ENCODE measurements at regions not wholly inside any gene's neighbourhood (a gene's known extent, or its start where the extent isn't known, plus 50 kb on each side); places are given as distances from the start of the nearest gene placed in this dataset.

- Mint-ChIP-seq H3K4me1 (peaks cover 12% of the 10 kb centered on the region), H3K27me3 (peaks cover 38% of the 10 kb centered on the region), H3K27ac (ENCODE audit: low read depth) (no peak overlapping the region), H3K4me3 (no peak overlapping the region), H3K36me3 (ENCODE audit: insufficient read depth) (no peaks in the 10 kb centered on the region), H3K9me3 (peaks cover 4% of the 10 kb centered on the region)
- ATAC-seq (replicated peaks; ENCODE audit: extremely low read depth, poor library complexity, severe bottlenecking) (no peak), DNase-seq (ENCODE audit: low spot score in 2 of 2) (no peak)
Observed at GRCh38 chr17:33509331-33509730, 216.2 kb upstream of the ASIC2 start.

- Mint-ChIP-seq H3K36me3 (ENCODE audit: insufficient read depth) (no peaks in the 10 kb centered on the region), H3K9me3 (peaks cover 4% of the 10 kb centered on the region), H3K4me1 (peaks cover 12% of the 10 kb centered on the region), H3K27me3 (peaks cover 19% of the 10 kb centered on the region), H3K27ac (ENCODE audit: low read depth) (no peak overlapping the region), H3K4me3 (no peak overlapping the region)
- ATAC-seq (replicated peaks; ENCODE audit: extremely low read depth, poor library complexity, severe bottlenecking) = no peak
- no peak for DNase-seq (ENCODE audit: low spot score in 2 of 2)
Observed at GRCh38 chr17:33511670-33512069, 218.6 kb upstream of the ASIC2 start.

GRCh38 chr17:33512113-33512512 lies 219.0 kb upstream of the ASIC2 start:
- peaks cover 14% of the 10 kb centered on the region for H3K27me3 Mint-ChIP-seq
- H3K27ac Mint-ChIP-seq (ENCODE audit: low read depth) = no peak overlapping the region
- H3K9me3 Mint-ChIP-seq = peaks cover 4% of the 10 kb centered on the region
- H3K4me1 Mint-ChIP-seq = peaks cover 12% of the 10 kb centered on the region
- no peaks in the 10 kb centered on the region for H3K36me3 Mint-ChIP-seq (ENCODE audit: insufficient read depth)
- no peak for DNase-seq (ENCODE audit: low spot score in 2 of 2)
- ATAC-seq (replicated peaks; ENCODE audit: extremely low read depth, poor library complexity, severe bottlenecking) = no peak
- H3K4me3 Mint-ChIP-seq = no peak overlapping the region

GRCh38 chr17:33513769-33514168 lies 220.7 kb upstream of the ASIC2 start:
- Mint-ChIP-seq H3K9me3 (peaks cover 4% of the 10 kb centered on the region), H3K4me1 (peaks cover 12% of the 10 kb centered on the region), H3K27me3 (no peaks in the 10 kb centered on the region), H3K4me3 (no peak overlapping the region), H3K36me3 (ENCODE audit: insufficient read depth) (no peaks in the 10 kb centered on the region), H3K27ac (ENCODE audit: low read depth) (no peak overlapping the region)
- no peak for ATAC-seq (replicated peaks; ENCODE audit: extremely low read depth, poor library complexity, severe bottlenecking)
- DNase-seq (ENCODE audit: low spot score in 2 of 2) = no peak

- H3K27ac Mint-ChIP-seq (ENCODE audit: low read depth) = no peak overlapping the region
- no peak overlapping the region for H3K4me3 Mint-ChIP-seq
- peaks cover 4% of the 10 kb centered on the region for H3K9me3 Mint-ChIP-seq
- H3K36me3 Mint-ChIP-seq (ENCODE audit: insufficient read depth) = no peaks in the 10 kb centered on the region
- DNase-seq (ENCODE audit: low spot score in 2 of 2) = no peak
- no peak for ATAC-seq (replicated peaks; ENCODE audit: extremely low read depth, poor library complexity, severe bottlenecking)
- H3K27me3 Mint-ChIP-seq = peaks cover 6% of the 10 kb centered on the region
- H3K4me1 Mint-ChIP-seq = peaks cover 12% of the 10 kb centered on the region
Observed at GRCh38 chr17:33514369-33514768, 221.3 kb upstream of the ASIC2 start.

GRCh38 chr17:33515974-33516373 lies 222.9 kb upstream of the ASIC2 start:
- Mint-ChIP-seq H3K9me3 (peaks cover 4% of the 10 kb centered on the region), H3K4me1 (peaks cover 12% of the 10 kb centered on the region), H3K27me3 (peaks cover 16% of the 10 kb centered on the region), H3K36me3 (ENCODE audit: insufficient read depth) (no peaks in the 10 kb centered on the region), H3K27ac (ENCODE audit: low read depth) (no peak overlapping the region), H3K4me3 (no peak overlapping the region)
- DNase-seq (ENCODE audit: low spot score in 2 of 2) (no peak), ATAC-seq (replicated peaks; ENCODE audit: extremely low read depth, poor library complexity, severe bottlenecking) (no peak)

GRCh38 chr17:33516645-33517044 lies 223.6 kb upstream of the ASIC2 start:
- DNase-seq (ENCODE audit: low spot score in 2 of 2) (no peak), ATAC-seq (replicated peaks; ENCODE audit: extremely low read depth, poor library complexity, severe bottlenecking) (no peak)
- Mint-ChIP-seq H3K4me1 (peaks cover 5% of the 10 kb centered on the region), H3K9me3 (peaks cover under 1% of the 10 kb centered on the region), H3K36me3 (ENCODE audit: insufficient read depth) (no peaks in the 10 kb centered on the region), H3K4me3 (no peak overlapping the region), H3K27ac (ENCODE audit: low read depth) (no peak overlapping the region), H3K27me3 (peaks cover 16% of the 10 kb centered on the region)

- no peaks in the 10 kb centered on the region for H3K4me1 Mint-ChIP-seq
- H3K9me3 Mint-ChIP-seq = no peaks in the 10 kb centered on the region
- ATAC-seq (replicated peaks; ENCODE audit: extremely low read depth, poor library complexity, severe bottlenecking) (no peak), DNase-seq (ENCODE audit: low spot score in 2 of 2) (no peak)
- peaks cover 16% of the 10 kb centered on the region for H3K27me3 Mint-ChIP-seq
- H3K36me3 Mint-ChIP-seq (ENCODE audit: insufficient read depth) = no peaks in the 10 kb centered on the region
- H3K27ac Mint-ChIP-seq (ENCODE audit: low read depth) = no peak overlapping the region
- no peak overlapping the region for H3K4me3 Mint-ChIP-seq
Observed at GRCh38 chr17:33517746-33518145, 224.7 kb upstream of the ASIC2 start.

- no peak for DNase-seq (ENCODE audit: low spot score in 2 of 2)
- Mint-ChIP-seq H3K9me3 (no peaks in the 10 kb centered on the region), H3K36me3 (ENCODE audit: insufficient read depth) (no peaks in the 10 kb centered on the region), H3K27me3 (peaks cover 16% of the 10 kb centered on the region), H3K27ac (ENCODE audit: low read depth) (no peak overlapping the region), H3K4me3 (no peak overlapping the region), H3K4me1 (no peaks in the 10 kb centered on the region)
- no peak for ATAC-seq (replicated peaks; ENCODE audit: extremely low read depth, poor library complexity, severe bottlenecking)
Observed at GRCh38 chr17:33519692-33520091, 226.6 kb upstream of the ASIC2 start.

GRCh38 chr17:33520426-33521330 lies 227.6 kb upstream of the ASIC2 start:
- no peaks in the 10 kb centered on the region for H3K4me1 Mint-ChIP-seq
- H3K4me3 Mint-ChIP-seq = no peak overlapping the region
- no peaks in the 10 kb centered on the region for H3K36me3 Mint-ChIP-seq (ENCODE audit: insufficient read depth)
- H3K27me3 Mint-ChIP-seq = peaks cover 17% of the 10 kb centered on the region
- DNase-seq (ENCODE audit: low spot score in 2 of 2) = no peak
- no peaks in the 10 kb centered on the region for H3K9me3 Mint-ChIP-seq
- H3K27ac Mint-ChIP-seq (ENCODE audit: low read depth) = no peak overlapping the region
- ATAC-seq (replicated peaks; ENCODE audit: extremely low read depth, poor library complexity, severe bottlenecking) = no peak

GRCh38 chr17:33521784-33522183 lies 228.7 kb upstream of the ASIC2 start:
- Mint-ChIP-seq H3K9me3 (no peaks in the 10 kb centered on the region), H3K4me1 (no peaks in the 10 kb centered on the region), H3K4me3 (no peak overlapping the region), H3K27ac (ENCODE audit: low read depth) (no peak overlapping the region), H3K36me3 (ENCODE audit: insufficient read depth) (no peaks in the 10 kb centered on the region), H3K27me3 (peaks cover 28% of the 10 kb centered on the region)
- ATAC-seq (replicated peaks; ENCODE audit: extremely low read depth, poor library complexity, severe bottlenecking) (no peak), DNase-seq (ENCODE audit: low spot score in 2 of 2) (no peak)

- Mint-ChIP-seq H3K9me3 (no peaks in the 10 kb centered on the region), H3K27ac (ENCODE audit: low read depth) (no peak overlapping the region), H3K4me1 (no peaks in the 10 kb centered on the region), H3K4me3 (no peak overlapping the region), H3K27me3 (peaks cover 36% of the 10 kb centered on the region), H3K36me3 (ENCODE audit: insufficient read depth) (no peaks in the 10 kb centered on the region)
- DNase-seq (ENCODE audit: low spot score in 2 of 2) = no peak
- ATAC-seq (replicated peaks; ENCODE audit: extremely low read depth, poor library complexity, severe bottlenecking) = no peak
Observed at GRCh38 chr17:33522623-33523022, 229.5 kb upstream of the ASIC2 start.

GRCh38 chr17:33523577-33523981 lies 230.5 kb upstream of the ASIC2 start:
- no peaks in the 10 kb centered on the region for H3K9me3 Mint-ChIP-seq
- H3K27me3 Mint-ChIP-seq = peaks cover 43% of the 10 kb centered on the region
- H3K4me1 Mint-ChIP-seq = no peaks in the 10 kb centered on the region
- no peak for ATAC-seq (replicated peaks; ENCODE audit: extremely low read depth, poor library complexity, severe bottlenecking)
- peaks cover 4% of the 10 kb centered on the region for H3K36me3 Mint-ChIP-seq (ENCODE audit: insufficient read depth)
- no peak for DNase-seq (ENCODE audit: low spot score in 2 of 2)
- H3K27ac Mint-ChIP-seq (ENCODE audit: low read depth) = no peak overlapping the region
- H3K4me3 Mint-ChIP-seq = no peak overlapping the region
